ENCODE measurements at regions not wholly inside any gene's neighbourhood (a gene's known extent, or its start where the extent isn't known, plus 50 kb on each side); places are given as distances from the start of the nearest gene placed in this dataset.

GRCh38 chr4:103305355-103305754 is 107.2 kb upstream of the CENPE start:
- no peak for DNase-seq (ENCODE audit: low read depth)
- no peak for TF ChIP-seq CTCF (IDR thresholded peaks at IDR 0.05; ENCODE audit: insufficient read depth, low read depth, low read length)
- no peaks in the 10 kb centered on the region for H3K36me3 ChIP-seq (ENCODE audit: control insufficient read depth, insufficient read depth, low read length)
- ChIA-PET POLR2A (no interaction called here), CTCF (no interaction called here)
- no peaks in the 10 kb centered on the region for H3K27me3 ChIP-seq (ENCODE audit: control insufficient read depth, insufficient read depth, low read length)
- no peak overlapping the region for H3K4me3 ChIP-seq (ENCODE audit: low read depth, low read length)

- CTCF ChIA-PET: no interaction called here
These were observed 104.9 kb upstream of the CENPE start for GRCh38 chr4:103303011-103303410.

GRCh38 chr4:103292959-103293358 is 94.8 kb upstream of the CENPE start:
- POLR2A ChIA-PET: no interaction called here
- DNase-seq (ENCODE audit: low read depth): no peak
- H3K4me3 ChIP-seq (ENCODE audit: low read depth, low read length): no peak overlapping the region
- CTCF ChIA-PET: no interaction called here
- no peaks in the 10 kb centered on the region for H3K27me3 ChIP-seq (ENCODE audit: control insufficient read depth, insufficient read depth, low read length)
- no peak for TF ChIP-seq CTCF (IDR thresholded peaks at IDR 0.05; ENCODE audit: insufficient read depth, low read depth, low read length)
- H3K36me3 ChIP-seq (ENCODE audit: control insufficient read depth, insufficient read depth, low read length): no peaks in the 10 kb centered on the region

More at GRCh38 chr4:103303011-103303410, 104.9 kb upstream of the CENPE start:
- H3K36me3 ChIP-seq (ENCODE audit: control insufficient read depth, insufficient read depth, low read length): no peaks in the 10 kb centered on the region
- no peaks in the 10 kb centered on the region for H3K27me3 ChIP-seq (ENCODE audit: control insufficient read depth, insufficient read depth, low read length)
- POLR2A ChIA-PET: no interaction called here
- no peak for DNase-seq (ENCODE audit: low read depth)
- H3K4me3 ChIP-seq (ENCODE audit: low read depth, low read length): no peak overlapping the region
- no peak for TF ChIP-seq CTCF (IDR thresholded peaks at IDR 0.05; ENCODE audit: insufficient read depth, low read depth, low read length)

GRCh38 chr4:103292373-103292772 is 94.2 kb upstream of the CENPE start:
- CTCF ChIA-PET: no interaction called here
- DNase-seq (ENCODE audit: low read depth): no peak
- Histone ChIP-seq H3K4me3 (ENCODE audit: low read depth, low read length) (no peak overlapping the region), H3K36me3 (ENCODE audit: control insufficient read depth, insufficient read depth, low read length) (no peaks in the 10 kb centered on the region), H3K27me3 (ENCODE audit: control insufficient read depth, insufficient read depth, low read length) (no peaks in the 10 kb centered on the region)
- no peak for TF ChIP-seq CTCF (IDR thresholded peaks at IDR 0.05; ENCODE audit: insufficient read depth, low read depth, low read length)
- POLR2A ChIA-PET: no interaction called here

GRCh38 chr4:103289186-103289585 is 91.0 kb upstream of the CENPE start:
- no peak for DNase-seq (ENCODE audit: low read depth)
- H3K27me3 ChIP-seq (ENCODE audit: control insufficient read depth, insufficient read depth, low read length): no peaks in the 10 kb centered on the region
- CTCF ChIA-PET: no interaction called here
- no peak overlapping the region for H3K4me3 ChIP-seq (ENCODE audit: low read depth, low read length)
- no peaks in the 10 kb centered on the region for H3K36me3 ChIP-seq (ENCODE audit: control insufficient read depth, insufficient read depth, low read length)
- POLR2A ChIA-PET: no interaction called here
- no peak for TF ChIP-seq CTCF (IDR thresholded peaks at IDR 0.05; ENCODE audit: insufficient read depth, low read depth, low read length)

All from BJ (cell line).